ENCODE measurements at regions not wholly inside any gene's neighbourhood (a gene's known extent, or its start where the extent isn't known, plus 50 kb on each side); places are given as distances from the start of the nearest gene placed in this dataset.

- no peak overlapping the region for H3K4me3 Mint-ChIP-seq
- TF ChIP-seq, protein P1, sequence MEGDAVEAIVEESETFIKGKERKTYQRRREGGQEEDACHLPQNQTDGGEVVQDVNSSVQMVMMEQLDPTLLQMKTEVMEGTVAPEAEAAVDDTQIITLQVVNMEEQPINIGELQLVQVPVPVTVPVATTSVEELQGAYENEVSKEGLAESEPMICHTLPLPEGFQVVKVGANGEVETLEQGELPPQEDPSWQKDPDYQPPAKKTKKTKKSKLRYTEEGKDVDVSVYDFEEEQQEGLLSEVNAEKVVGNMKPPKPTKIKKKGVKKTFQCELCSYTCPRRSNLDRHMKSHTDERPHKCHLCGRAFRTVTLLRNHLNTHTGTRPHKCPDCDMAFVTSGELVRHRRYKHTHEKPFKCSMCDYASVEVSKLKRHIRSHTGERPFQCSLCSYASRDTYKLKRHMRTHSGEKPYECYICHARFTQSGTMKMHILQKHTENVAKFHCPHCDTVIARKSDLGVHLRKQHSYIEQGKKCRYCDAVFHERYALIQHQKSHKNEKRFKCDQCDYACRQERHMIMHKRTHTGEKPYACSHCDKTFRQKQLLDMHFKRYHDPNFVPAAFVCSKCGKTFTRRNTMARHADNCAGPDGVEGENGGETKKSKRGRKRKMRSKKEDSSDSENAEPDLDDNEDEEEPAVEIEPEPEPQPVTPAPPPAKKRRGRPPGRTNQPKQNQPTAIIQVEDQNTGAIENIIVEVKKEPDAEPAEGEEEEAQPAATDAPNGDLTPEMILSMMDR (conservative IDR thresholded peaks at IDR 0.05) = no peak
- H3K4me1 Mint-ChIP-seq = no peaks in the 10 kb centered on the region
- H3K36me3 ChIP-seq (ENCODE audit: control insufficient read depth, insufficient read depth, low read length) = no peaks in the 10 kb centered on the region
- H3K9ac ChIP-seq (ENCODE audit: extremely low read depth, low read length, poor library complexity, severe bottlenecking) = no peak overlapping the region
- H3K27ac Mint-ChIP-seq = no peak overlapping the region
- H3K27ac ChIP-seq (ENCODE audit: low read depth, low read length) = no peak overlapping the region
- no peaks in the 10 kb centered on the region for H3K36me3 Mint-ChIP-seq (ENCODE audit: low read depth)
- 93 to 95% methylated on average over 3 of the region's 3 CpGs for WGBS, 2 experiments (ENCODE audit: insufficient coverage in 1 of 2, insufficient read length in 1 of 2)
- H3K4me1 ChIP-seq (ENCODE audit: control insufficient read depth, insufficient read depth, low read length) = no peaks in the 10 kb centered on the region
- no peaks in the 10 kb centered on the region for H3K9me3 ChIP-seq (ENCODE audit: control insufficient read depth, low read length)
- no peaks in the 10 kb centered on the region for H3K9me3 Mint-ChIP-seq
- no peak overlapping the region for H3K4me3 ChIP-seq (ENCODE audit: low read length)
- H3K27me3 Mint-ChIP-seq (ENCODE audit: insufficient read depth) = peaks cover 2% of the 10 kb centered on the region
- DNase-seq = no peak
- H3K27me3 ChIP-seq (ENCODE audit: control insufficient read depth, insufficient read depth, low read length, poor library complexity, severe bottlenecking) = no peaks in the 10 kb centered on the region
These were observed 151.0 kb upstream of the PAPPA start for GRCh38 chr9:116002624-116003023.

DNA sequence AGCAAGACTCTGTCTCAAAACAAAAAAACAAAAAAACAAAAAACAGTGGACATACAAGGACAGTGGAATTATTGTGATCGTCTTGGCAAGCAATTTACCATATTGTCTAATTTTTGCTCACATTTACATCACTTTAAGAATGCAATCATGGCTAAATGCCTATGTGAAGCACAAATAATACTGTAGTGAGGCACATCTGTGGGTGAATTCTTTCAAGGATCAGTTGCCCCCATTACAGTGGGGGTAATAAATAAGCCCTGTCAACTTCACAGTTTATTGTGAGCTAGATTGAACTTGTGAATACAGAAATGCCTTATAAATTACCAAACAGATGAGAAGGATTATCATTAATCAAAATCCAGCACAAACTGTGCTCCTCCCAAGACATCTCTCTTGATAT lies 150.2 kb upstream of the PAPPA start:
- H3K4me1 ChIP-seq (ENCODE audit: control insufficient read depth, insufficient read depth, low read length) = no peaks in the 10 kb centered on the region
- H3K36me3 Mint-ChIP-seq (ENCODE audit: low read depth) = no peaks in the 10 kb centered on the region
- DNase-seq = no peak
- H3K9ac ChIP-seq (ENCODE audit: extremely low read depth, low read length, poor library complexity, severe bottlenecking) = no peak overlapping the region
- H3K4me1 Mint-ChIP-seq = no peaks in the 10 kb centered on the region
- TF ChIP-seq, protein P1 (conservative IDR thresholded peaks at IDR 0.05) = no peak
- no peak overlapping the region for H3K27ac ChIP-seq (ENCODE audit: low read depth, low read length)
- no peak overlapping the region for H3K4me3 ChIP-seq (ENCODE audit: low read length)
- no peaks in the 10 kb centered on the region for H3K9me3 ChIP-seq (ENCODE audit: control insufficient read depth, low read length)
- no peaks in the 10 kb centered on the region for H3K27me3 ChIP-seq (ENCODE audit: control insufficient read depth, insufficient read depth, low read length, poor library complexity, severe bottlenecking)
- no peak overlapping the region for H3K4me3 Mint-ChIP-seq
- no peaks in the 10 kb centered on the region for H3K9me3 Mint-ChIP-seq
- H3K27me3 Mint-ChIP-seq (ENCODE audit: insufficient read depth) = peaks cover 2% of the 10 kb centered on the region
- H3K27ac Mint-ChIP-seq = no peak overlapping the region
- no peaks in the 10 kb centered on the region for H3K36me3 ChIP-seq (ENCODE audit: control insufficient read depth, insufficient read depth, low read length)
- WGBS, 2 experiments (ENCODE audit: insufficient coverage in 1 of 2, insufficient read length in 1 of 2) = 90 to 93% methylated on average over 1 of the region's 1 CpG

DNA sequence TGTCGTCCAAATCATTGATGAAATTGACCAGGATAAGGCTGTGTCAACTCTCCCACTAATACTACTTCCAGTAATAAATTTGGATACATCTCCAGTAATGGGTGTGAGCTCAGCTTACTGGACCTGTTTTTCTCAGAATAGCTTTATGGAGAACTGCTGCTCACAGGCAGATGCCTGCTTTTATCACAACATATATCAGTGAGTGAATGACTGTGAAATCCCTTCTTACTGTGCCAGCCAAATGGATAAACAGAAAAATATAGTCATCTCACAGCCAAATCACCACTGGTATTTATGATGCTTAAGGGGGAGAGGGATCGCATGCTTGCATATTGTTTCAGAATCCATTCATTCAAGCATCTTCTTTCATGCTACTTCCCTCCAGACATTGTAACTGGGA lies 148.4 kb upstream of the PAPPA start:
- TF ChIP-seq, protein P1 (conservative IDR thresholded peaks at IDR 0.05) = no peak
- no peaks in the 10 kb centered on the region for H3K27me3 ChIP-seq (ENCODE audit: control insufficient read depth, insufficient read depth, low read length, poor library complexity, severe bottlenecking)
- H3K4me1 ChIP-seq (ENCODE audit: control insufficient read depth, insufficient read depth, low read length) = no peaks in the 10 kb centered on the region
- Mint-ChIP-seq H3K9me3 (no peaks in the 10 kb centered on the region), H3K4me1 (no peaks in the 10 kb centered on the region), H3K36me3 (ENCODE audit: low read depth) (no peaks in the 10 kb centered on the region), H3K4me3 (no peak overlapping the region), H3K27me3 (ENCODE audit: insufficient read depth) (peaks cover 2% of the 10 kb centered on the region), H3K27ac (no peak overlapping the region)
- whole genome bisulfite sequencing, 2 experiments (ENCODE audit: insufficient coverage in 1 of 2, insufficient read length in 1 of 2) = 88% methylated on average over 1 of the region's 2 CpGs; no CpG with 5 or more reads in 1 of the 2 experiments
- H3K4me3 ChIP-seq (ENCODE audit: low read length) = no peak overlapping the region
- no peak for DNase-seq
- no peak overlapping the region for H3K27ac ChIP-seq (ENCODE audit: low read depth, low read length)
- no peaks in the 10 kb centered on the region for H3K36me3 ChIP-seq (ENCODE audit: control insufficient read depth, insufficient read depth, low read length)
- H3K9ac ChIP-seq (ENCODE audit: extremely low read depth, low read length, poor library complexity, severe bottlenecking) = no peak overlapping the region
- H3K9me3 ChIP-seq (ENCODE audit: control insufficient read depth, low read length) = no peaks in the 10 kb centered on the region

All from endodermal cell (in vitro differentiated cells).